ENCODE measurements at regions not wholly inside any gene's neighbourhood (a gene's known extent, or its start where the extent isn't known, plus 50 kb on each side); places are given as distances from the start of the nearest gene placed in this dataset.

DNA sequence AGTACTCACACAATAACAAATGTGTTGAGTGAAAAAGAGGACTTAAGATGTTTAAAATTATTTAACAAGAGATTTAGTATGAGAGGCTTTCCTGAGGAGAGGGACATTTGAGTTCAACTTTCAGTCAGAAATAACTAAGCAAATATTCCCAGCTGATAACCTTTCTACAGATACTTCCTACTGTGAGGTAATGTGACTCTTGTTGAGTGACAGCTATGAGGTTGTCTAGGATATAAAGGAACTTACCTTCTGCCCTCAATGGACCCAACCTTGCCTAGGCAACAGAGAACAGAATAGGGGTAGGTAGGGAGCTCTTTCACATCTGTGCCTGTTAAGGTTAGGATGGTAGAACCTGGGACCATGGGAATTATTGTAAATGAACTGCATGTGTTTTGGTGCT, 54.7 kb downstream of the GLUD2 start:
- intact Hi-C loops (cut with DNase I; ENCODE audit: low total_unique reads) = no loop called here
- DNase-seq (ENCODE audit: low spot score in 2 of 2) = no peak
- H3K4me3 ChIP-seq (ENCODE audit: low read depth, poor library complexity, severe bottlenecking) = no peak overlapping the region
- TF ChIP-seq POLR2A (IDR thresholded peaks at IDR 0.05) = no peak
- TF ChIP-seq, protein P1, sequence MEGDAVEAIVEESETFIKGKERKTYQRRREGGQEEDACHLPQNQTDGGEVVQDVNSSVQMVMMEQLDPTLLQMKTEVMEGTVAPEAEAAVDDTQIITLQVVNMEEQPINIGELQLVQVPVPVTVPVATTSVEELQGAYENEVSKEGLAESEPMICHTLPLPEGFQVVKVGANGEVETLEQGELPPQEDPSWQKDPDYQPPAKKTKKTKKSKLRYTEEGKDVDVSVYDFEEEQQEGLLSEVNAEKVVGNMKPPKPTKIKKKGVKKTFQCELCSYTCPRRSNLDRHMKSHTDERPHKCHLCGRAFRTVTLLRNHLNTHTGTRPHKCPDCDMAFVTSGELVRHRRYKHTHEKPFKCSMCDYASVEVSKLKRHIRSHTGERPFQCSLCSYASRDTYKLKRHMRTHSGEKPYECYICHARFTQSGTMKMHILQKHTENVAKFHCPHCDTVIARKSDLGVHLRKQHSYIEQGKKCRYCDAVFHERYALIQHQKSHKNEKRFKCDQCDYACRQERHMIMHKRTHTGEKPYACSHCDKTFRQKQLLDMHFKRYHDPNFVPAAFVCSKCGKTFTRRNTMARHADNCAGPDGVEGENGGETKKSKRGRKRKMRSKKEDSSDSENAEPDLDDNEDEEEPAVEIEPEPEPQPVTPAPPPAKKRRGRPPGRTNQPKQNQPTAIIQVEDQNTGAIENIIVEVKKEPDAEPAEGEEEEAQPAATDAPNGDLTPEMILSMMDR (IDR thresholded peaks at IDR 0.05) = no peak

DNA sequence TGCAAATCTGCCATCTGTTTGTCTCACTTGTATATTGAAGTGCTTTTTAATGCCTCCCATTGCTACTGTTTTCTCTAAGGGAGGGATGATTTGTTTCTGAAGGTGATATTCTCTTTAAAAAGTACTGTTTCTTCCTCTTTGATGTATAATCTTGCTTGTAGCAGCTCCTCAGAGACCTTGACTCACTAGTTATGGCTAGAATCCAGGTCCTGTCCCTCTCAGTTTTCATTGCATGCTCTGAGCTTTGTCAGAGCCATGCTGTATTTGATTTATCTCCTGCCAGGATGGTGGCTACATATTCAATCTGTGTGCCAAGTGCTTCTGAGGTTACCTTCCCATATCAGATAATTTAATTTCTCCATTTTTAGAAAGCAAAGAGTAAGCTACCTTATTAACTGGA, 56.0 kb downstream of the GLUD2 start:
- no peak for DNase-seq (ENCODE audit: low spot score in 2 of 2)
- no peak overlapping the region for H3K4me3 ChIP-seq (ENCODE audit: low read depth, poor library complexity, severe bottlenecking)
- TF ChIP-seq, protein P1 (IDR thresholded peaks at IDR 0.05) = no peak
- TF ChIP-seq POLR2A (IDR thresholded peaks at IDR 0.05) = no peak
- intact Hi-C loops (cut with DNase I; ENCODE audit: low total_unique reads) = no loop called here

DNA sequence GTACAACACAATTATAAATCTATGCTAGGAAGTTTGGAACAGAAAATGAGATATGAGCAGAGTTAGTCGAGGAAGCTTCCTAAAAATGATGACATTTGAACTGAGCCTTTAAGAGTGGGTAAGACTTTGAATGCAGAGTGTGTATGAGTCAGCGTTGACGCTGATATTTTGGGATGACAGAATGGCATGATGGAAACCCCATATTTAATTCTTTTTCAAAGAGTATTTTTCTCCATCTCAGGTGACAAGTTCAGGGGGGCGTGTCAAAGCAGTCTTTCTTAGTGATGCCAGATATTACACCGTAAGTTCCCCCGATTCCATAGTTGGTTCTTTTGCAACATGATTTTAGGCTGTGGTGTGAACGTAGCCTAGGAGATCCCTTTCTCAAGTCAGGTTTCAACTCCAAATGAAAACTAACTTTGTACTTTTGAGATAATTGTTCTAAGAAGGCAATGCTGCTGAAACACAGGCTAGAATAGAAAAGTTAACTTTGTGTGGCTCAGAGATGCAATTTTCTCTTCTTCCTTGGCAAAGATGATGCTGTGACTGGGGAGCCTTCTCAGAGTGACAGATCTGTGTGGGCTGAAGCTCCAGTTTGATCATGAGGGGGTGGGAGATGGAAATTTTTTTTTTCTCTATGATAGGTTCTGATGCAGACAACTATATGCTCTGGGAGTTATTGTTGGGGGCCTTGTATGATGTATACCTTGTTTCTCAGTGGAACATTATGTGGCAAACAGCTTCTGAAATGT, 59.2 kb downstream of the GLUD2 start:
- WGBS, 2 donors = 72 to 94% methylated on average over 7 of the region's 7 CpGs

DNA sequence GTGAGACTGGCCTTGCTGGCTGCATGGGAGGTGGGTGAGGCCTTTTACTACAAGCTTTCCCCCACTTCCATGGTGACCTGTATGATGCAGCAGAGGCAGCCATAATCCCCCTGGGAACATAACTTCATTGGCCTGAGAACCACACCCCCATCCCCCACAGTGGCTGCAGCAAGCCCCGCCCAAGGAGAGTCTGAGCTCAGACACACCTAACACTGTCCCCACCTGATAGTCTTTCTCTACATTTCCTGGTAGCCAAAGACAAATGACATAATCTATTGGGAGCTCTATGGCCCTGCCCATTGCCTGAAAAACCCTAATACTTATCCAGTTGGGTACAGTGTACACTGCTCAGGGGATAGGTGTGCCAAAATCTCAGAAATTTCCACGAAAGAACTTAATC, 62.6 kb downstream of the GLUD2 start:
- intact Hi-C loops (cut with DNase I; ENCODE audit: low total_unique reads) = no loop called here
- no peak for DNase-seq (ENCODE audit: low spot score in 2 of 2)
- TF ChIP-seq, protein P1 (IDR thresholded peaks at IDR 0.05) = no peak
- no peak for TF ChIP-seq POLR2A (IDR thresholded peaks at IDR 0.05)
- 65 to 68% methylated on average over 1 to 2 of the region's 2 CpGs for WGBS, 2 donors
- no peak overlapping the region for H3K4me3 ChIP-seq (ENCODE audit: low read depth, poor library complexity, severe bottlenecking)

More for the DNA sequence above, 59.2 kb downstream of the GLUD2 start:
- DNase-seq (ENCODE audit: low spot score in 2 of 2) = no peak
- TF ChIP-seq, protein P1 (IDR thresholded peaks at IDR 0.05) = no peak
- no peak for TF ChIP-seq POLR2A (IDR thresholded peaks at IDR 0.05)
- H3K4me3 ChIP-seq (ENCODE audit: low read depth, poor library complexity, severe bottlenecking) = no peak overlapping the region
- intact Hi-C loops (cut with DNase I; ENCODE audit: low total_unique reads) = no loop called here

DNA sequence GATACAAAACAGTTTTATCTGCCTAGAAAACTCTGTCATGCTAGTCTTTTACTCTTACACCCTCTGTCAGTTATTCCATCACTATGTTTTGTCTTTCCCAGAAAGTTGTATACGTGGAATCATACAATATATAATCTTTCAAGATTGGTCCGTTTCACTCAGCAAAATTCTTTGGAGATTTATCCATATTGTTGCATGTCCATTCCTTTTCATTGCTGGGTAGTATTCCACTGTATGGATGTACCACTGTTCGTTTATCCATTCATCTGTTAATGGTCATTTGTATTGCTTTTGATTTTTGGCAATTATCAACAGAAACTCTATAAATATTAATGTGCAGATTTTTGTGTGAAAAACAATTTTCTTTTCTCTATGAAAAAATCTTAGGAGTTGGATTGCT, 63.1 kb downstream of the GLUD2 start:
- WGBS, 2 donors = 62 to 87% methylated on average over 3 of the region's 3 CpGs
- no peak overlapping the region for H3K4me3 ChIP-seq (ENCODE audit: low read depth, poor library complexity, severe bottlenecking)
- intact Hi-C loops (cut with DNase I; ENCODE audit: low total_unique reads) = no loop called here
- TF ChIP-seq, protein P1 (IDR thresholded peaks at IDR 0.05) = no peak
- TF ChIP-seq POLR2A (IDR thresholded peaks at IDR 0.05) = no peak
- no peak for DNase-seq (ENCODE audit: low spot score in 2 of 2)

DNA sequence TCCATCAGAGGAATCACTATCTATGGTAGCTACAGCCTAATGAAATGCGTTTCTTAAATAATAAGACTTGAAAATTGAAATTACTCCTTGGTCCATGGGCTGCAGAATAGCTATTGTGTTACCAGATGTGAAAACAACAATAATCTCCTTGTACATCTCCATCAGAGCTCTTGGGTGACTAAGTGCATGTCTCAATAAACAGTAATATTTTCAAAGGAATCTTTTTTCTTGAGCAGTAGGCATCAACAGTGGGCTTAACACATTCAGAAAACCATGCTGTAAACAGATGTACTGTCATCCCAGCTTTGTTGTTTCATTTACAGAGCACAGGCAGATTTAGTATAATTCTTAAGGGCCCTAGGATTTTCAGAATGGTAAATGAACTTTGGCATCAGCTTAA, 67.3 kb downstream of the GLUD2 start:
- intact Hi-C loops (cut with DNase I; ENCODE audit: low total_unique reads) = no loop called here
- TF ChIP-seq, protein P1 (IDR thresholded peaks at IDR 0.05) = no peak
- no peak for TF ChIP-seq POLR2A (IDR thresholded peaks at IDR 0.05)
- H3K4me3 ChIP-seq (ENCODE audit: low read depth, poor library complexity, severe bottlenecking) = no peak overlapping the region
- no peak for DNase-seq (ENCODE audit: low spot score in 2 of 2)
- 45 to 69% methylated on average over 1 of the region's 1 CpG for whole genome bisulfite sequencing, 2 donors
